SW480 (cell line): ENCODE measurements at regions not wholly inside any gene's neighbourhood (a gene's known extent, or its start where the extent isn't known, plus 50 kb on each side); places are given as distances from the start of the nearest gene placed in this dataset.

Source experiments
- DNase-seq: peaks from one replicate; pipeline ENCODE4 v3.0.0-alpha.2; 2016; ENCODE audit warnings: low spot score

DNA sequence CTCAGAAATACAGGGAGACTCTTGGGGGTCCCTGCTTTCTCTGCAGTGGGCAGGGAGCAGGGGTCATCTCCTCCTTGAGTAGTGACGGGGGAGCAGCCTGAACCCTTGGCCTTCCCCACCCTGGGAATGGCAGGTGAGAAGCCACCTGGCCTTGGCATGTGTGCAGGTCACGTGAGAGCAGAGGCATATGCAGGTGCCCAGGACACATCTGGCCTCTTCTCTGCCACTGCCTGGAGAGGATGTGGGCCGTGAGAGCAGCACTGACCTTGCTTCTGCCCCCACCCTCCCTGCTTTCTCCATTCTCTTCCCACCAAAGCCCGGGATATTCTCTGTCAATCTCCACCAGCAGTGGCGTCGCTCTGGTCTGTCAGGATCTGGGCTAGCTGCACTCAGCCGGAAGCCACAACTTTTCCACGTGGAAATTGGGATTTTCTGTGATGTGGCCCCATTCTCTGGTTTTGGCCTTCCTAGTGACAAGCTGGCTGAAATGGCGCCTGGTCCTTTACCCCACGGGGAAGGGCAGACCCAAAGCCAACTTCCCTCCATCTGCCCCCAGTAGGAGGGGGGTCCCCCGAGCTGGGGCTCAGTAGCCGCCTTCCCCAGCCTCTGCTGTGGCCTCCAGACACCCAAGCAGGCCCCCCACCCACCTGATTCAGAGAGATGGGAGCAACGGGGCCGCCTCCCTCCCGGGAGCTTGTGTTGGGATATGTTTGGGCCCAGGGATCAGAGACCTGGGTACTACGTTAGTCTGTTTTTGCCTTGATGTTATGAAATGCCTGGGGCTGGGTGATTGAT is 70.4 kb upstream of the FCN1 start:
- DNase-seq = no peak

DNA sequence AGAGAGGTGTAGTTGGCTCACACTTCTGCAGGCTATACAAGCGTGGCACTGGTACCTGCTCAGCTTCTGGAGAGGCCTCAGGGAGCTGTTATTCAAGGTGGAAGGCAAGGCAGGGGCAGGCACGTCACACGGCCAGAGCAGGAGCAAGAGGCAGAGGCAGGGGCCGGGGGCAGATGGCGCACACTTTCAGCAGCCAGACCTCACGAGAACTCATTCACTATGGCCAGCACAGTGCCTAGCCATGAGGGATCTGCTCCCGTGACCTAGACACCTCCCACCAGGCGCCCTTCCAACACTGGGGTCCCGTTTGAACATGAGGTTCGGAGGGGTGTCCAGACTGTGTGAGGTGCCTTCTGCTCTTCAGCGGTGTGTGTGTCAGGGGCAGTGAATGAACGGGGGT is 71.0 kb upstream of the FCN1 start:
- no peak for DNase-seq

DNA sequence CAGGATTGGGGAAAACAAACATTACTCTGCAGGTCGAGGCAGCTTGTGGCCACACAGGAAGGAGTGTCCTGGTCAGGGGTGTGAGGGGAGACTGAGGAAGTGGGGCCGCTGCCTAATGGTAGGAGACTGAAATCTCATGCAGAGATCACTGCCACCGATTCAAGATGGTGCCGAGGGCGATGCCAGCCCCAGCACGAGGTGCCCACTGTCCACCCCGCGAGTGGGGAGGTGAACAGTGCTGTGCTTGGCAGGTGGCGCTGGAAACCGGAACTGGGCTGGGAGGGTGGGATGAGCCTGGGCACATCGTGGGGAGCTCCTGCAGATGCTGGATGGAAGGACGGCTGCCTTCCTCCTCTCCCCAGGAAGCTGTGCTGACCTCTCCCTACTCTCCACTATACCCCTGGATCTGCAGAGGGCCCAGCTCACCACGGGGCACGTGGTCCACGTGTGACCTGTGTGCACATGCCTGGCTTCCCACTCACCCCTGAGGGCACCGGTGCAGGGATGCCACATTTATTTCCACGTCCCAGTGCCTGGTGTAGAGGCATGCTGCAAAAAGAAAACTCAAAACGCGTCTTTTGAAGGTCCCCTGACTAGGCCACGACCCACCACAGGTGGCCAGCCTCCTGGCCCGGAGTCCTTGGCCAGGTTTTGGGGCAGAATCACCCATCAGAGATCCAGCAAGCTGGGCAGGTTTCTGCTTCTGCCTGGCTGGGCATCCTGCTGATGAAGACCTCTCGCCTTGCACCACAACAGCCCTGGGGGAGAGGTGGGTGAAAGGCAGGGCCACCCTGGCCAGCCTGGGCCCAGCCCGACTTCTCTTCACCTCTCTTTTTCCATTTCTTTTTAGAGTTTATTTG is 71.7 kb upstream of the FCN1 start:
- no peak for DNase-seq

DNA sequence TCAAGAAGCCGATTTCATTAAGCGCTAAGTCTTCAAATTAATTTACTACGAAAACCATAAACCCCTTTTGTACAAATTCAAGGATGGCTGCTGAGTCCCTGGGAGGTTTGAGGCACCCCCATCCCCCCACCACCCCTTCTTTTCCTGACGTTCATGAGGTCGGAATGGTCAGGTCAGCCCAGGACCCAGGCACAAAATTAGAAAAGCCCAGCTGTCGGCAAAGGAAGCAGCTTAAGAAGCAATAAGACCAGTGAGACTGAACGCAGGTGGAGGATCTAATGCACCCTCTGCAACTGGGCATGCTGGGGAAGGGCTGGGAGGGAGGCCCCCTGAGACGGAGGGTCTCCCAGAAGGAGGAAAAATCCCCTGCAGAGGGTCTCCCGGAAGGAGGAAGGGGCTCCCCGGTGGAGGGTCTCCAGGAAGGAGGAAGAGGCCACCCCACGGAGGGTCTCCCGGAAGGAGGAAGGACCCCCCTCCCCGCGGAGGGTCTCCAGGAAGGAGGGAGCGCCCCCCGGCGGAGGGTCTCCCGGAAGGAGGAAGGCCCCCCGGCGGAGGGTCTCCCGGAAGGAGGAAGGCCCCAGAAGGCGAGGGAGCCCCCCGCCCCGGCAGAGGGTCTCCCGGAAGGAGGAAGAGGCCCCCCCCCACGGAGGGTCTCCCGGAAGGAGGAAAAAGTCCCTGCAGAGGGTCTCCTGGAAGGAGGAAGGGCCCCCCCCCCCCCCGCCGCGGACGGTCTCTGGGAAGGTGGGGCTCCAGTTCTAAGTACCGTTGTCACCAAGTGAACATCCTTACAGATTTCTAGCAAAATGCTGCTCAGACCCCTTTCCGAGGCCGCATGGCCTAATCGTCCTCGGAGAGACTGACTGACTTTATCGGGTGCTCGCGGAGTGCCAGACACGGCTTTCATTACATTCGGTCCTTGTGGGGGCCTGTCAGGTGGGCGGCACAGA is 74.4 kb upstream of the FCN1 start:
- DNase-seq = no peak

DNA sequence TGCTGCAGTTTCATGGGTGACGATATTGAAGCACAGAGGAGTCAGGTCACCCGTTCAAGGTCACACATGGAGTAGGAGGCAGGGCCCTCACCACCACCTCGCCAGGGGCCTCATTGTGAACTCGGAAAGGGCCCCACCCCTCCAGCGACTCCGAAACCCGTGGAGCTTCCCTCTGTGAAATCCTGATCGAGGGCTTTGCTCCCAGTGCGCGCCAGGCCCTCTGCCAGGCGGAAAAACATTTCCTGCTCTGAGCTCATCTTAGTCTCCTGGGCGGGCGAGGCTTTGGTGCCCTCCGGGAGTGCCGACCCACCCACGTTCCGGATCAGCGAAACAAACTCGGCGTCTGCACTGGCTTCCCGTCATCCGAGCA is 75.0 kb upstream of the FCN1 start:
- no peak for DNase-seq

DNA sequence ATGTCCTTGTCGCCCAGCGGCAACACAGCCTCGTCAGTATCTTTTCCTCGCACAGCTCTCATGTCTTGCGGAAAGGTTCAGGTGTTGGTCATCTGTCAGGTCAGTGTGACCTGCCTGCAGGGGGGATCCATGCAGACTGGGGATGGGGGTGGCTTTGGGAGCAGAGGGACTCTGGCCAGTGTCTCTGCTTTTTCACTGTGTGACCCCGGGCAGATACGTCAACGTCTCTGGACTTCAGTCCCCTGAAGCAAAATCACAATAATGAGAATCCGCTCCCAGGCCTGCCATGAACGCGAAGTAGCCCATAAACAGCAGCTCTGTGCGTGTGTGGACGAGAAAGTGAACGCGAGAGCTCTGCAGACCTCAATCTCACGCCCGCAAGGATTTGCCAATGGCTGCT is 75.7 kb upstream of the FCN1 start:
- DNase-seq = no peak

DNA sequence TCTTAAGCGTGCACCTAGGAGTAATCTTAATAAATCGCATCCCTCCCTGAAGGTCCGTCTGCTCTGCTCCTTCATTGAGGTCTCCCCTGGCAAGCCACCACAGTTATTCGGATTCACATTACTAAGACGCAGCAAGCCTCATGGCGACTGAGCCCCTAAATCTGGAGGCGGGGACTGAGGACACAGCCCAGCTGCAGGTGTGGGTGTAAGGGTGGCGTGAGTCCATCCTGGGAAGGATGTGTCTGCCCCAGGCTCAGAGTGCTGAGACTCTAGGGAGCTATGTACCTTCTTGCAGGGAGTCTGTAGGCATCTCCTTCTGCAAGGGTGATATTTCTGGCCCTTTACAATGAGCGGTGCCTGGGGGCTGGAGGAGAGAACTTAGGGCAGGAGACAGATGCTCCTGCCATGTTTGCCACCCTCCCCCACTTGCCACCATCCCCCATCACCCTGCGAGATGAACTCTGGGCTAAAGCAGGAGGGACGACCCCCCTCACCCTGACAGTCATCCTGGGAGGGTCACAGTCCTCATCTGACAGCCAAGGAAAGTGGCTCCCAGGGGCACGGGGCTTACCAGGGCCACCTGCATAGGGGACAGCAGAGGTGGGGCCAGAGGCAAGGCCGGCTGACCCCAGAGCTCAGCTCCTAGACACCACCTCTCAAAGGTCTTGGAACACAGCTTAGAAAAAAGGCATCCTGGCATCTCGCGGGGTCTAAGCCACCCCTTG is 76.4 kb upstream of the FCN1 start:
- no peak for DNase-seq

DNA sequence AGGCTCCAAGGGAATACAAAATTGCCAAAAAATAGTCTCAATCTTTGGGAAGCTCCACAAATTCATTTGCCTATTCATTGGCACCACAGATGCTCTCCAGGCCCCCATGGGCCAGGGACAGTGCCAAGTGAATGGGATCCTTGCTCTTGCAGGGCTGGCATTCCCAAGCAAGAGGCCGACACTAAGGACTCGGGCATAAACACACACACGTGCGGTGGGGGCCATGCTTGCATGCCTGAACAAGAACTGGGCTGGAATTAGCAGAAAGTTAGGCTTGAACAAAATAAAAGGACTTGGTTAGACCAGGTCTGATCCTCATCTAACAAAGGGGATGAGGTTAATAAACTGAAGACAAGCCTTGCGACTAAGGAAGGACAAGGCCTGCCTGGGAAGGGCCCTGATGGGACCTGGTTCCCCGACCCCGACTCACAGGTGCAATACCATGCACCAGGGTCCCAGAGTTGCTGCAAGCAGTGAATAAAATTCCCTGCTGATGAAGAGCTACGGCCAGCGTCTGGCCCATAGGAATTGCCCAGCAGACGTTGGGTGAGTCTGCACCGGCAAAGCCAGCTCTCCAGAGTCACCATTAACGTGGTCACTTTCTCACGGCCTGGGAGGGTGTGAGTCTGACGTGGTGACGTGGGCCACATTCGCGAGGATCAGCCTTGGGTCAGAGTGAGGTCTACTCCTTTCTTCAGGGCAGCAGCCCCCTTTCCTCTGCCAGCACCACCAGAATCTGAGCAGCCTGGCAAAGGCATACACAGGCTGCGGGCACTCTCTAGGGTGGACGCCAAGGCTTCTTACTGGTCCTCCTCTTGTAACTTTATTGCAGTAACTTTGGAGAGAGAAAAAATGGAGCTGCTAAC is 77.4 kb upstream of the FCN1 start:
- no peak for DNase-seq

DNA sequence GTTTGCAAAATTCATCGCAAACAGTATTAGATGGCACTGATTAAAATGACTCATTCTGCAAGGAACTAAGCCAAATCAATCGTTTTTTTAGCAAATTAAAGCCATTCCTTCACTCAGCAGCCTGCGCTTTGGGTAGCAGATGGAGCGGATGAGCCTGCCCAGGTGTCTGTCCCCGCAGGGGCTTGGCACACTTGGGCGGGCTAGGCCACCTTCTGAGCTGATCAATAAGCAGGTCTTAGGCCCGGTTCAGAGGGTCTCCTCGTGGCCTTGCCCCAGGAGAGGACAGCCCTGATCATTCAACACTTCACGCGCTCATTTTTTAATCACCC is 78.0 kb upstream of the FCN1 start:
- no peak for DNase-seq

DNA sequence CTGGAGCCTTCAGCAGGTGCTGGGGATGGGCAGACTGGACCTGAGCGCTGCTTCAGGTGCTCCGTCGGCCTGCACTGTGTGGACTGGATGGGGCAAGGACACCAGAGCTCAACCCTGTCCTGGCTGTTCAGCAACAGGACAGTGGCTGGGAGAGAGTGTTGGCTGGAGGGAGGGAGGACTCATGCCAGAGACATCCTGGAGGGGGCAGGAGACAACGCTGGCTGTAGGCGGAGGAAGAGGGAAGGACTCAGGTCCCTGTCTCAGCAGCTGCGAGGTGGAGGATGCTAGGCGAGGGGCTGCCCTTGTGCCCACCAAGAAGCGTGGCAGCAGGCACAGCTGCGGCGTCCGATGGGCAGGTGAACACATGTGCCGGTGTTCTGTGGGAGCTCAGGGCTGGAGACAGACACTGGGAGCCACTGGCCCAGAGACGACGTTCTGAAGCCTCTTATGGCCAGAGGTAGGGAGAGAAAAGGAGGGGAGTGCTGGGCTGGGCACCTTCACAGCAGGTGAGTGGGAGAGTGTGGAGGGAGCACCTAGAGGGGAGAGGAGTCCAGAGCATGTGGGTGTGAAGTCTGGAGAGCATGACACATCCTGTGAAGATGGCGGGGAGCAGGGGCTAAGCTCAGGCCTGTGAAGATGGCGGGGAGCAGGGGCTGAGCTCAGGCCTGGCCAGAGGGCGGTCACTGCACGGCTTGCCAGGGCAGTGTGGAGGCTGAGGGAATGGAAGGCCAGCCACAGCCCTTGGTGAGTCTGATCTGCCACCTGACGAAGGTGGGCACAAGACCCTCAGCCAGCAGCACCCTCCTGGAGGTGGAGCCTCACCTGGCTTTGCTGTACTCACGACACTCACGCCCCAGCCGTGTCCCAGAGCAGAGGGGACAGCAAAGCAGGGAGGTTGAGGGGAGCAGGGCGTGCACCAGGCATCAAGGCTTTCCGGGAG is 79.1 kb upstream of the FCN1 start:
- no peak for DNase-seq

DNA sequence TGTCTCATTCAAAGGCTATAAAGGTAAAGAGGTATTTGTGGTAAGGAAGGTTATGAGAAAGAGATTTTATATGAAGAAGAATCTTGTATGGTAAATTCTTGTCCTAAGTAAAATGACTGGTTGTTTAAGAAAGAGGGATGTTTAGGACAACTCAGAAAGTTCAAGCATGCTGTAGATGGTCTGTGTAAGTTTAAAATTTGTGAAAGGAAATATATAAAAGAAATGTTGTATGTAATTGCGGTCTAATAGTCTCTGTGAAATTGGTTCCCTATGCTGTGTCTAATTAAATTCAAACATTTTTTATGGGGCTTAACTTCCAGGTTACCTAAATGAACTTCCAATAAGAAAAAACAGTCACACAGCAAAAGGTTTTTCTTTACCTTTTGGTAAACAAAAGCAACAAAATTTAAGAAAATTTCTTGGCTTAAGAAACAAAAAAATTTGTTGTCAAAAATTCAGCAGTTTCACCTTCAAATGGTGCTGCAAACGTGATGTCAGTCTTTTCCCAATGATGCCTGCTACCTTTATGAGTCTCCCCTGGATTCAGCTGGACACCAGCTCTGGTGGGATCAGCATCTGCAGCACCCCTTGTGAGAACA is 83.0 kb upstream of the FCN1 start:
- no peak for DNase-seq

DNA sequence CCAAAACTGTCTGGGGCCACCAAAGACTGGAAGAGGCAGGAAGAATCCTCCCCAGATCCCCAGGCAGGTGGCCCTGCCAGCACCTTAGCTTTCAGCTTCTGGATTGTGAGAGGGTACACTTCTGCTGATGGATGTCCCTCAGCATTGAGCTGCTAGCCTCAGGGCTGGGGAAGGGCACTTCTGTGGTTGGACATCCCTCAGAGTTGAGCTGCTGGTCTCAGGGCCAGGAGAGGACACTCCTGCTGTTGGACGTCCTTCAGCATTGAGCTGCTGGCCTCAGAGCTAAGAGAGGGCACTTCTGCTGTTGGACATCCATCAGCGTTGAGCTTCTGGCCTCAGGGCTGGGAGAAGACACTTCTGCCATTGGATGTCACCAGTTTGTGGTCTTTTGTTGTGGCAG is 83.8 kb upstream of the FCN1 start:
- DNase-seq = no peak

DNA sequence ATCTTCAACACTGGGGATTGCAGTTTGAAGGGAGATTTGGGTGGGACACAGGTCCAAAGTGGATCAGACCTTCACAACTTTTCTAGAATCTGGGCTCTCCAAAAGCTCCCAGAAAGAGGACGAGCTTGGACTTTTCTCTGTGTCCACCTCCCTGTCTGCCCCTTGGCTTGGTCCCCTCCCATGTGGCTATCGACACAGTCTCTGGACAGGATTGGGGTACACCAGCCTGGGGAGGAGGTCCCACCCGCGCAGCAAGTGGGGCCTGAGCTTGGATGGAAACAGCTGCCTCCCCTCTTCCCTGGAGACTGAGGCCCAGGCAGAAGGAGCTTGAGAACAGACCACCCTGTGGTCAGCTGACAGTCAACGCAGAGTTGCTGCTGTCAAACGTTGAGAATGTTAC is 84.6 kb upstream of the FCN1 start:
- no peak for DNase-seq

DNA sequence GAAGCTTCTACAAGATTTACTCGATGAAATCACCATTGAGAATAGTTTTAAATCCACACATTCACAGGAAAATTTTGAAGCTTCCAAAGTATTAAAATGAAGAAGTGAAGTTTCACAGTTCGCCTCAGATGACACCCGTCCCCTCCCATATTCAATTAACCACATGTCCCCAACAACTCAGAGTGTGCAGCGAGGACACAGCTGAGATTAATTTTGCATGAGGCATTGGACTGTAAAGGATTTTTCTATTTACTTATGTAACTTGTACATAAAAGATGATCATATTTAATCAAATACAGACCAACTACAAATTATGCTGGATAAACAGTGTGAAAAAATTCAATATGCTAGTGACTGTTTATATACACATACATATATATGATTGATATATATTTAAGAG is 84.7 kb upstream of the OLFM1 start:
- DNase-seq = no peak

DNA sequence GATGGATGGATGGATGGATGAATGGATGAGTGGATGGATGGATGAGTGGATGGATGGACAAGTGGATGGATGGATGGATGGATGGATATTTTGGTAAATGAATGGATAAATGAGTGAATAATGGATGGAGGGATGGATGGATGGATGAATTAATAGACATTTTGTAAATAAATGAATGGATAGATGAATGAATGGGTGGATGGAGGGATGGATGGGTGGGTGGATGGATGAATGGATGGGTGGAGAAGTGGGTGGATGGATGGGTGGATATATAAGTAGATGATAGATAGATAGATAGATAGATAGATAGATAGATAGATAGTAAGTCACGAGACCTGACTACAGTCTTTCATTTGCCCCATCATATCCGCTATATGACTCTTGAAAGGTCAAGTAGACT is 82.7 kb upstream of the OLFM1 start:
- DNase-seq = no peak

DNA sequence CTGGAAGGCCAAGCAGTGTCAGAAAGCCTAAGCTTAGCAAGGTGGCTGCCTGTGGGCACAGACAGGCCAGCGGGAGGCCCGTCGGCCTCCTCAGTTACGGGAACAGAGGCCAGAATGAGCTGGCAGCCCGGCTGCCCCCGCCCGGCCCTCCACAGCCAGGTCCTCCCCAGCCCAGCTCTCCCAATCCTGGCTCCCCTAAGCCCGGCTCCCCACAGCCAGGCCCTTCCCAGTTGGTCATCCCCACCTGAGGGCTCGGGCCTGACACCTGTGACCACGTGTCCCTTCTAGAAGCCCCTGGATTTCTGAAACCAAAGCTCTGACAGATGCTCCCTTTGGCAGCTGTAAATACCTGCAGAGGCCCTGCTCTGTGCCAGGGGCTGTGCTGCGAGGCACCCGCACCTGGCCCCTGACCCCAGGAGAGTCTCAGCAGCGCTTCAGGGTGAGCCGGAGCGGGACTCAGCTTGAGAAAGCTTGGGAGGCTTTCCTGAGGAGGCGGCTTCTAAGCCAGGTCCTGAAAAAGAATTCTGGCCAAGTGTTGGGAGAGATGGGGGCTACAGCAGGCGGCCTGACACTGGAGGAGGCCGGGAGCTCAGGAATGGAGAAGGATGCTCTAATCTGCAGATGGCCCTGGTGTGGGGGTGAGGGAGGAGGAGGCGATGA is 80.4 kb upstream of the OLFM1 start:
- DNase-seq = no peak

DNA sequence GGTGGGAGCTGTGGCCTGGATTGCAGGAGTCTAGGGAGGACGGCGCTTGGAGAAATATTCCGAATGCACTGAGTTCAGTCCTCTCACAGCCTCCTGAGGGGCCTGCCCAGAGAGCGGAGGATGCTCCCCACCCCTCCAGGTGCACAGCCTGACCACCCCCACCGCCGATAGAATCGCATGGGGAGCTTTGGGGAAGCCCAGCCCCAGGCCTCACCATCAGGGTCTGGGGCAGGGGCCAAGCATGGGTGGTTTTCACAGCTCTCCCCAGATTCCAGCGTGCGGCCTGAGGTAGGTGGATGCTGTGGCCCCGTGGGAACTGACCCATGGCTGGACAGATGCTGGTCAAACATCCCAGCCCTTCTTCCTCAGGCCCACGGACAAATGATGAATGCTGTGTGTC is 79.9 kb upstream of the OLFM1 start:
- DNase-seq = no peak

DNA sequence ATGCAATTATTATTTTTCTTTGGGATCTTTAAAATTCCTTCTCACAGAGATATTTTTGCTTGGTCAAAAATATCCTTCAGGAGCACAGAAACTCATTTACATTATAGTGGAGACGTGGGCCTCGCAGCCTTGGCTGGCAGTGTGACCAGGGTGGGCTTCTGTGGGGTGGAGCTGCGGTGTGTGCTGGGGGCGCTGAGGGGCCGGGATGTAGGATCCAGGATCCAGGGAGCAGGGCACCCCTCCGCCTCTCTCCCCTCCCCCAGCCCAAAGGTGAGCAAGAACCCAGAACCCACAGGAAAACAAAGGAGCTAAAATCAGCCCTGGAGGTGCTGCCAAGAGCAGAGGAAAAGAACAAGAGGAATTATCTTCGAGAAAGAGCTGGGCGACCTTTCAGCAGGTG is 79.1 kb upstream of the OLFM1 start:
- DNase-seq = no peak

DNA sequence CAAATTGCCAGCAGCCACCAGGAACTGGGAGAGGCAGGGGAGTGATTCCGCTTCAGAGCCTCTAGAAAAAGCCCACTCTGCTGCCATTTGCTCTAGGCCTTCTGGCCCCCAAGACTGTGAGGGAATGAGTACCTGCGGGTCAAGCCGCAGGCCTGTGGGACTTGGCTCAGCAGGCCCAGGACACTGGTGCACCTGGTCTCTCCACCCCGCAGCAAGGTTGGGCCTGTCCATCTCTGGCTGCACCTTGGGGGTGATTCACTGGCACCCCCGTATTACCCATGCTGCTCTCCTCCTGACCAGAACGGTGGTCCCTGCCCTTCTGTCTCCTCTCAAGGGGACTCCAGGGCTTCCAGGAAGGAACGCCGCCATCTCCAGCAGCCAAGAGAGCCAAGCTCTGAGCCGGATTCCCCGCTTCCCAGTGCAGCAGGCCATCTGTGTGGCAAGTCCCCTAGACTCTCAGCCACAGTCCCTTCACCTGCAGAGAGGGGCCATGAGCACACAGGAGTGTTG is 78.4 kb upstream of the OLFM1 start:
- DNase-seq = no peak
